Vagina (tissue), 2 donors: ENCODE measurements at regions not wholly inside any gene's neighbourhood (a gene's known extent, or its start where the extent isn't known, plus 50 kb on each side); places are given as distances from the start of the nearest gene placed in this dataset.

Source experiments
- CTCF ChIP-seq, 3 experiments: fragments of 450-650 bp in 2 of 3; fragments of 200-600 bp in 1 of 3; sonication (generic) in 1 of 3; IDR thresholded peaks; one replicate each; pipeline ENCODE4 v1.5.1; 2017 to 2019; ENCODE audit warnings: antibody characterized with exemption in 3 of 3, mild to moderate bottlenecking in 2 of 3, moderate library complexity in 2 of 3
- POLR2A ChIP-seq, 2 donors: fragments of 450-650 bp; IDR thresholded peaks; one replicate each; pipeline ENCODE4 v1.6.1; 2017; ENCODE audit warnings: antibody characterized with exemption in 2 of 2, mild to moderate bottlenecking in 2 of 2, moderate library complexity in 2 of 2
- POLR2AphosphoS5 ChIP-seq, 2 donors: sonication (generic); formaldehyde crosslinking; IDR thresholded peaks; one replicate each; pipeline ENCODE4 v1.9.0; 2017; ENCODE audit warnings: antibody characterized with exemption in 2 of 2, mild to moderate bottlenecking in 2 of 2, low read depth in 1 of 2; ENCODE audit not compliant: insufficient read depth in 1 of 2

GRCh38 chr6:153984811-153985210 is 54.2 kb upstream of the OPRM1 start:
- TF ChIP-seq CTCF (IDR thresholded peaks at IDR 0.05) (no peak), POLR2A (IDR thresholded peaks at IDR 0.05) (no peak), POLR2AphosphoS5 (IDR thresholded peaks at IDR 0.05; ENCODE audit: insufficient read depth in 1 of 2, low read depth in 1 of 2) (no peak)
